ENCODE measurements at regions not wholly inside any gene's neighbourhood (a gene's known extent, or its start where the extent isn't known, plus 50 kb on each side); places are given as distances from the start of the nearest gene placed in this dataset.

- H3K27me3 ChIP-seq (ENCODE audit: insufficient read depth, poor library complexity, severe bottlenecking), result no peaks in the 10 kb centered on the region
- ATAC-seq (ENCODE audit: low read depth) (no peak), DNase-seq (ENCODE audit: low spot score) (no peak)
- H3K4me3 ChIP-seq (ENCODE audit: severe bottlenecking), result no peak overlapping the region
- no peaks in the 10 kb centered on the region for H3K9me3 ChIP-seq (ENCODE audit: severe bottlenecking)
- peaks cover 5% of the 10 kb centered on the region for H3K4me1 ChIP-seq (ENCODE audit: insufficient read depth, poor library complexity, severe bottlenecking)
- no peak for TF ChIP-seq CTCF (IDR thresholded peaks at IDR 0.05; ENCODE audit: poor library complexity, severe bottlenecking)
- H3K27ac ChIP-seq (ENCODE audit: poor library complexity, severe bottlenecking), result no peak overlapping the region
- no peaks in the 10 kb centered on the region for H3K36me3 ChIP-seq (ENCODE audit: low read depth)
Measured at GRCh38 chr2:16136461-16137035, 196.2 kb downstream of the MYCN start.

GRCh38 chr2:16135913-16136310 is 195.6 kb downstream of the MYCN start:
- no peak overlapping the region for H3K4me3 ChIP-seq (ENCODE audit: severe bottlenecking)
- ATAC-seq (ENCODE audit: low read depth) (peak; percentile 15; the same call in 2 of the 3 replicates), DNase-seq (ENCODE audit: low spot score) (no peak)
- H3K4me1 ChIP-seq (ENCODE audit: insufficient read depth, poor library complexity, severe bottlenecking), result peaks cover 5% of the 10 kb centered on the region
- H3K27ac ChIP-seq (ENCODE audit: poor library complexity, severe bottlenecking), result peak overlapping the region; percentile 12
- no peaks in the 10 kb centered on the region for H3K36me3 ChIP-seq (ENCODE audit: low read depth)
- no peaks in the 10 kb centered on the region for H3K9me3 ChIP-seq (ENCODE audit: severe bottlenecking)
- TF ChIP-seq CTCF (IDR thresholded peaks at IDR 0.05; ENCODE audit: poor library complexity, severe bottlenecking), result no peak
- H3K27me3 ChIP-seq (ENCODE audit: insufficient read depth, poor library complexity, severe bottlenecking), result no peaks in the 10 kb centered on the region

- DNase-seq (ENCODE audit: low spot score), result no peak
- TF ChIP-seq CTCF (IDR thresholded peaks at IDR 0.05; ENCODE audit: poor library complexity, severe bottlenecking), result peak; percentile 24
Measured at GRCh38 chr2:16135196-16135912, 195.0 kb downstream of the MYCN start.

GRCh38 chr2:16134436-16135165 is 194.3 kb downstream of the MYCN start:
- H3K9me3 ChIP-seq (ENCODE audit: severe bottlenecking), result no peaks in the 10 kb centered on the region
- H3K36me3 ChIP-seq (ENCODE audit: low read depth), result no peaks in the 10 kb centered on the region
- TF ChIP-seq CTCF (IDR thresholded peaks at IDR 0.05; ENCODE audit: poor library complexity, severe bottlenecking), result no peak
- no peak overlapping the region for H3K27ac ChIP-seq (ENCODE audit: poor library complexity, severe bottlenecking)
- ATAC-seq (ENCODE audit: low read depth) (no peak), DNase-seq (ENCODE audit: low spot score) (no peak)
- no peak overlapping the region for H3K4me3 ChIP-seq (ENCODE audit: severe bottlenecking)
- peaks cover 5% of the 10 kb centered on the region for H3K4me1 ChIP-seq (ENCODE audit: insufficient read depth, poor library complexity, severe bottlenecking)
- H3K27me3 ChIP-seq (ENCODE audit: insufficient read depth, poor library complexity, severe bottlenecking), result no peaks in the 10 kb centered on the region

More at GRCh38 chr2:16135196-16135912, 195.0 kb downstream of the MYCN start:
- Histone ChIP-seq H3K4me1 (ENCODE audit: insufficient read depth, poor library complexity, severe bottlenecking) (peaks cover 5% of the 10 kb centered on the region), H3K36me3 (ENCODE audit: low read depth) (no peaks in the 10 kb centered on the region), H3K4me3 (ENCODE audit: severe bottlenecking) (no peak overlapping the region), H3K27ac (ENCODE audit: poor library complexity, severe bottlenecking) (peak overlapping the region; percentile 12), H3K9me3 (ENCODE audit: severe bottlenecking) (no peaks in the 10 kb centered on the region), H3K27me3 (ENCODE audit: insufficient read depth, poor library complexity, severe bottlenecking) (no peaks in the 10 kb centered on the region)
- ATAC-seq (ENCODE audit: low read depth), result peak; percentile 99

All from RWPE2 (cell line).